UCSD-AML1 (cell line): ENCODE measurements at regions not wholly inside any gene's neighbourhood (a gene's known extent, or its start where the extent isn't known, plus 50 kb on each side); places are given as distances from the start of the nearest gene placed in this dataset.
"Not testable (repeated sequence)": the region's sequence is repeated elsewhere in the genome, so short reads cannot be mapped to it uniquely, and the experiment has no call there.

Experiments used
- DNase-seq: peaks from one replicate; lab custom pipeline; 2025; ENCODE audit not compliant: unreplicated experiment; lab: John Stamatoyannopoulos, UW

- no peak for DNase-seq
These were observed 618.8 kb upstream of the SEMA3D start for GRCh38 chr7:85805656-85806055.

- DNase-seq, result no peak
These were observed 618.4 kb upstream of the SEMA3D start for GRCh38 chr7:85805249-85805648.

GRCh38 chr7:85802211-85802610 lies 615.4 kb upstream of the SEMA3D start:
- DNase-seq, result no peak

GRCh38 chr7:85796956-85797355 lies 610.1 kb upstream of the SEMA3D start:
- no peak for DNase-seq

GRCh38 chr7:85791098-85791497 lies 604.2 kb upstream of the SEMA3D start:
- DNase-seq, result not testable (repeated sequence)

- no peak for DNase-seq
These were observed 594.8 kb upstream of the SEMA3D start for GRCh38 chr7:85781606-85782005.

GRCh38 chr7:85776691-85777345 lies 590.0 kb upstream of the SEMA3D start:
- no peak for DNase-seq

- no peak for DNase-seq
These were observed 588.6 kb upstream of the SEMA3D start for GRCh38 chr7:85775431-85775830.

GRCh38 chr7:85774986-85775385 lies 588.1 kb upstream of the SEMA3D start:
- DNase-seq, result no peak

GRCh38 chr7:85773116-85773728 lies 586.4 kb upstream of the SEMA3D start:
- no peak for DNase-seq

- no peak for DNase-seq
These were observed 584.7 kb upstream of the SEMA3D start for GRCh38 chr7:85771516-85771915.

- DNase-seq, result no peak
These were observed 583.5 kb upstream of the SEMA3D start for GRCh38 chr7:85770332-85770731.

- no peak for DNase-seq
These were observed 578.9 kb upstream of the SEMA3D start for GRCh38 chr7:85765698-85766298.

GRCh38 chr7:85764034-85764433 lies 577.2 kb upstream of the SEMA3D start:
- DNase-seq, result no peak

- no peak for DNase-seq
These were observed 570.5 kb upstream of the SEMA3D start for GRCh38 chr7:85757348-85757747.

GRCh38 chr7:85750454-85750949 lies 563.6 kb upstream of the SEMA3D start:
- peak; percentile 5 for DNase-seq

GRCh38 chr7:85749696-85750453 lies 563.0 kb upstream of the SEMA3D start:
- DNase-seq, result no peak

- DNase-seq, result no peak
These were observed 562.0 kb upstream of the SEMA3D start for GRCh38 chr7:85748861-85749260.

GRCh38 chr7:85737426-85737825 lies 550.6 kb upstream of the SEMA3D start:
- no peak for DNase-seq

GRCh38 chr7:85736085-85736484 lies 549.2 kb upstream of the SEMA3D start:
- DNase-seq, result no peak

GRCh38 chr7:85734823-85735222 lies 548.0 kb upstream of the SEMA3D start:
- no peak for DNase-seq
